ENCODE measurements at regions not wholly inside any gene's neighbourhood (a gene's known extent, or its start where the extent isn't known, plus 50 kb on each side); places are given as distances from the start of the nearest gene placed in this dataset.

DNA sequence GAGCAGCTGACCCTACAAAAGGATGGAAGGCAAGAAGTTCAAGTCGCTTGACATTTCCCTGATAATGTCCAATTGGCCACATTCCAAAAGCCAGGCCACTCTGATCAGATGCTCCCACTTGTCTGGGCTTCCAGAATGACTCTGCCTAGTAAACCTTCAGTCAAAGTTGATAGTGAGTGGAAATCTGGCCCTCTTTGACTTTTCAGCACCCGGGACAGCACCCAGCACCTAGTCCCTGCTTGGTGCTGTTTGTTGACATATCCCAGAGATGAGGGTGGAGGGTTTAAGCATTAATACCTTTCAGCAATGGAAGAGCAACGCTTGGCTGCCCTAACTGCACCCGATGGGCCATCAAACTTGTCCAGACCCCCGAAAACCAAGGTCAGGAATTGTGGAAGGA is 131.3 kb downstream of the AIPL1 start (continued):
- TF ChIP-seq, protein P1, sequence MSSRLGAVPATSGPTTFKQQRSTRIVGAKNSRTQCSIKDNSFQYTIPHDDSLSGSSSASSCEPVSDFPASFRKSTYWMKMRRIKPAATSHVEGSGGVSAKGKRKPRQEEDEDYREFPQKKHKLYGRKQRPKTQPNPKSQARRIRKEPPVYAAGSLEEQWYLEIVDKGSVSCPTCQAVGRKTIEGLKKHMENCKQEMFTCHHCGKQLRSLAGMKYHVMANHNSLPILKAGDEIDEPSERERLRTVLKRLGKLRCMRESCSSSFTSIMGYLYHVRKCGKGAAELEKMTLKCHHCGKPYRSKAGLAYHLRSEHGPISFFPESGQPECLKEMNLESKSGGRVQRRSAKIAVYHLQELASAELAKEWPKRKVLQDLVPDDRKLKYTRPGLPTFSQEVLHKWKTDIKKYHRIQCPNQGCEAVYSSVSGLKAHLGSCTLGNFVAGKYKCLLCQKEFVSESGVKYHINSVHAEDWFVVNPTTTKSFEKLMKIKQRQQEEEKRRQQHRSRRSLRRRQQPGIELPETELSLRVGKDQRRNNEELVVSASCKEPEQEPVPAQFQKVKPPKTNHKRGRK (CRISPR knock-in tag; IDR thresholded peaks at IDR 0.05; ENCODE audit: borderline replicate concordance) = no peak
- TF ChIP-seq E2F4 (CRISPR knock-in tag; IDR thresholded peaks at IDR 0.05; ENCODE audit: borderline replicate concordance, low read depth) (0 out of 2 replicates have a peak, but pooled peaks have one; percentile 56), ZNF396 (CRISPR knock-in tag; IDR thresholded peaks at IDR 0.05; ENCODE audit: borderline replicate concordance) (no peak), JUN (CRISPR knock-in tag; IDR thresholded peaks at IDR 0.05) (0 out of 2 replicates have a peak, but pooled peaks have one; percentile 34), TP53 (CRISPR knock-in tag; IDR thresholded peaks at IDR 0.05) (no peak), FOXJ3 (CRISPR knock-in tag; IDR thresholded peaks at IDR 0.05; ENCODE audit: borderline replicate concordance) (no peak), FOXK1 (CRISPR knock-in tag; IDR thresholded peaks at IDR 0.05) (peak; percentile 81; the same call in 1 of the 2 replicates), ZNF317 (CRISPR knock-in tag; IDR thresholded peaks at IDR 0.05; ENCODE audit: borderline replicate concordance, low read depth) (no peak), GABPB1 (CRISPR knock-in tag; IDR thresholded peaks at IDR 0.05) (no peak), HMGA2 (CRISPR knock-in tag; IDR thresholded peaks at IDR 0.05) (no peak), CBFB (CRISPR knock-in tag; IDR thresholded peaks at IDR 0.05; ENCODE audit: low read depth) (no peak), ETV6 (CRISPR knock-in tag; IDR thresholded peaks at IDR 0.05) (peak; percentile 74), KAT7 (CRISPR knock-in tag; IDR thresholded peaks at IDR 0.05; ENCODE audit: borderline replicate concordance) (no peak), ZBTB21 (CRISPR knock-in tag; IDR thresholded peaks at IDR 0.05; ENCODE audit: borderline replicate concordance) (no peak), ZNF263 (CRISPR knock-in tag; IDR thresholded peaks at IDR 0.05; ENCODE audit: low read depth) (no peak), MYBL2 (CRISPR knock-in tag; IDR thresholded peaks at IDR 0.05) (no peak), ELF4 (CRISPR knock-in tag; IDR thresholded peaks at IDR 0.05; ENCODE audit: low read depth) (no peak), ZNF423 (CRISPR knock-in tag; IDR thresholded peaks at IDR 0.05) (no peak), ZNF138 (CRISPR knock-in tag; conservative IDR thresholded peaks at IDR 0.05) (no peak), SOX15 (CRISPR knock-in tag; IDR thresholded peaks at IDR 0.05) (no peak), SMAD4 (CRISPR knock-in tag; IDR thresholded peaks at IDR 0.05) (no peak), JAZF1 (CRISPR knock-in tag; IDR thresholded peaks at IDR 0.05) (no peak)
- TF ChIP-seq, protein P2, sequence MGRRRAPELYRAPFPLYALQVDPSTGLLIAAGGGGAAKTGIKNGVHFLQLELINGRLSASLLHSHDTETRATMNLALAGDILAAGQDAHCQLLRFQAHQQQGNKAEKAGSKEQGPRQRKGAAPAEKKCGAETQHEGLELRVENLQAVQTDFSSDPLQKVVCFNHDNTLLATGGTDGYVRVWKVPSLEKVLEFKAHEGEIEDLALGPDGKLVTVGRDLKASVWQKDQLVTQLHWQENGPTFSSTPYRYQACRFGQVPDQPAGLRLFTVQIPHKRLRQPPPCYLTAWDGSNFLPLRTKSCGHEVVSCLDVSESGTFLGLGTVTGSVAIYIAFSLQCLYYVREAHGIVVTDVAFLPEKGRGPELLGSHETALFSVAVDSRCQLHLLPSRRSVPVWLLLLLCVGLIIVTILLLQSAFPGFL (CRISPR knock-in tag; IDR thresholded peaks at IDR 0.05; ENCODE audit: borderline replicate concordance) = no peak
- TF ChIP-seq, protein P3, sequence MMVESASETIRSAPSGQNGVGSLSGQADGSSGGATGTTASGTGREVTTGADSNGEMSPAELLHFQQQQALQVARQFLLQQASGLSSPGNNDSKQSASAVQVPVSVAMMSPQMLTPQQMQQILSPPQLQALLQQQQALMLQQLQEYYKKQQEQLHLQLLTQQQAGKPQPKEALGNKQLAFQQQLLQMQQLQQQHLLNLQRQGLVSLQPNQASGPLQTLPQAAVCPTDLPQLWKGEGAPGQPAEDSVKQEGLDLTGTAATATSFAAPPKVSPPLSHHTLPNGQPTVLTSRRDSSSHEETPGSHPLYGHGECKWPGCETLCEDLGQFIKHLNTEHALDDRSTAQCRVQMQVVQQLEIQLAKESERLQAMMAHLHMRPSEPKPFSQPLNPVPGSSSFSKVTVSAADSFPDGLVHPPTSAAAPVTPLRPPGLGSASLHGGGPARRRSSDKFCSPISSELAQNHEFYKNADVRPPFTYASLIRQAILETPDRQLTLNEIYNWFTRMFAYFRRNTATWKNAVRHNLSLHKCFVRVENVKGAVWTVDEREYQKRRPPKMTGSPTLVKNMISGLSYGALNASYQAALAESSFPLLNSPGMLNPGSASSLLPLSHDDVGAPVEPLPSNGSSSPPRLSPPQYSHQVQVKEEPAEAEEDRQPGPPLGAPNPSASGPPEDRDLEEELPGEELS (CRISPR knock-in tag; IDR thresholded peaks at IDR 0.05) = peak; percentile 76
- TF ChIP-seq, protein P4, sequence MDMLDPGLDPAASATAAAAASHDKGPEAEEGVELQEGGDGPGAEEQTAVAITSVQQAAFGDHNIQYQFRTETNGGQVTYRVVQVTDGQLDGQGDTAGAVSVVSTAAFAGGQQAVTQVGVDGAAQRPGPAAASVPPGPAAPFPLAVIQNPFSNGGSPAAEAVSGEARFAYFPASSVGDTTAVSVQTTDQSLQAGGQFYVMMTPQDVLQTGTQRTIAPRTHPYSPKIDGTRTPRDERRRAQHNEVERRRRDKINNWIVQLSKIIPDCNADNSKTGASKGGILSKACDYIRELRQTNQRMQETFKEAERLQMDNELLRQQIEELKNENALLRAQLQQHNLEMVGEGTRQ (CRISPR knock-in tag; IDR thresholded peaks at IDR 0.05) = no peak
- TF ChIP-seq, protein P5, sequence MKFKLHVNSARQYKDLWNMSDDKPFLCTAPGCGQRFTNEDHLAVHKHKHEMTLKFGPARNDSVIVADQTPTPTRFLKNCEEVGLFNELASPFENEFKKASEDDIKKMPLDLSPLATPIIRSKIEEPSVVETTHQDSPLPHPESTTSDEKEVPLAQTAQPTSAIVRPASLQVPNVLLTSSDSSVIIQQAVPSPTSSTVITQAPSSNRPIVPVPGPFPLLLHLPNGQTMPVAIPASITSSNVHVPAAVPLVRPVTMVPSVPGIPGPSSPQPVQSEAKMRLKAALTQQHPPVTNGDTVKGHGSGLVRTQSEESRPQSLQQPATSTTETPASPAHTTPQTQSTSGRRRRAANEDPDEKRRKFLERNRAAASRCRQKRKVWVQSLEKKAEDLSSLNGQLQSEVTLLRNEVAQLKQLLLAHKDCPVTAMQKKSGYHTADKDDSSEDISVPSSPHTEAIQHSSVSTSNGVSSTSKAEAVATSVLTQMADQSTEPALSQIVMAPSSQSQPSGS (CRISPR knock-in tag; IDR thresholded peaks at IDR 0.05; ENCODE audit: borderline replicate concordance, low read depth) = no peak
- TF ChIP-seq, protein P6, sequence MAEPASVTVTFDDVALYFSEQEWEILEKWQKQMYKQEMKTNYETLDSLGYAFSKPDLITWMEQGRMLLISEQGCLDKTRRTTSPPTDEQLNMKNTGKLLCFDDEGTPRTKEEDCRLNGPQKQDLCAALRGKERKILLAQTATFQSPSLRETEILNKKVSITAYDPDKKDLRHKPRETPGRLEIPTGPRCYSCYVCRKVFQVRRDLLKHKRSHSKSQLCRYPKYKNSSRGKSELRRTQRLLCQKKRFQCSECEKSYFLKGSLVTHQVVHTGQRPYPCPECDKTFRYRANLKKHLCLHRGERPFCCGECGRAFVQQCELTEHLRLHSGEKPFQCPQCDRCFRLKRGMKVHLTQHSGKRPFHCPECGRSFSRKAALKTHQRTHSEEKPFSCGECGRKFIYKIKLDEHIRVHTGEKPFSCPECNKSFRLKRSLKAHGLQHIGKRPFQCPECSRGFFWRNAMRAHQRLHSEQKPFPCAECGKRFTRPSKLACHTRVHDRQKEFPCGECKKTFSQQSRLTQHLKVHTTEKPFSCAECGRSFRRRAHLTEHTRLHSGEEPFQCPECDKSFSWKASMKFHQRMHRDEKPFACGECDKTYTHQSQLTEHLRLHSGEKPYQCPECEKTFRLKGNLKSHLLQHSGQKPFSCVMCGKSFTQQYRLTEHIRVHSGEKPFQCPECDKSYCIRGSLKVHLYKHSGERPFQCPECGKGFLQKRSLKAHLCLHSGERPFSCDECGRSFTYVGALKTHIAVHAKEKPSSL (CRISPR knock-in tag; conservative IDR thresholded peaks at IDR 0.05) = no peak
- TF ChIP-seq, protein P7, sequence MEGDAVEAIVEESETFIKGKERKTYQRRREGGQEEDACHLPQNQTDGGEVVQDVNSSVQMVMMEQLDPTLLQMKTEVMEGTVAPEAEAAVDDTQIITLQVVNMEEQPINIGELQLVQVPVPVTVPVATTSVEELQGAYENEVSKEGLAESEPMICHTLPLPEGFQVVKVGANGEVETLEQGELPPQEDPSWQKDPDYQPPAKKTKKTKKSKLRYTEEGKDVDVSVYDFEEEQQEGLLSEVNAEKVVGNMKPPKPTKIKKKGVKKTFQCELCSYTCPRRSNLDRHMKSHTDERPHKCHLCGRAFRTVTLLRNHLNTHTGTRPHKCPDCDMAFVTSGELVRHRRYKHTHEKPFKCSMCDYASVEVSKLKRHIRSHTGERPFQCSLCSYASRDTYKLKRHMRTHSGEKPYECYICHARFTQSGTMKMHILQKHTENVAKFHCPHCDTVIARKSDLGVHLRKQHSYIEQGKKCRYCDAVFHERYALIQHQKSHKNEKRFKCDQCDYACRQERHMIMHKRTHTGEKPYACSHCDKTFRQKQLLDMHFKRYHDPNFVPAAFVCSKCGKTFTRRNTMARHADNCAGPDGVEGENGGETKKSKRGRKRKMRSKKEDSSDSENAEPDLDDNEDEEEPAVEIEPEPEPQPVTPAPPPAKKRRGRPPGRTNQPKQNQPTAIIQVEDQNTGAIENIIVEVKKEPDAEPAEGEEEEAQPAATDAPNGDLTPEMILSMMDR (IDR thresholded peaks at IDR 0.05) = no peak
